ENCODE measurements at regions not wholly inside any gene's neighbourhood (a gene's known extent, or its start where the extent isn't known, plus 50 kb on each side); places are given as distances from the start of the nearest gene placed in this dataset.

DNA sequence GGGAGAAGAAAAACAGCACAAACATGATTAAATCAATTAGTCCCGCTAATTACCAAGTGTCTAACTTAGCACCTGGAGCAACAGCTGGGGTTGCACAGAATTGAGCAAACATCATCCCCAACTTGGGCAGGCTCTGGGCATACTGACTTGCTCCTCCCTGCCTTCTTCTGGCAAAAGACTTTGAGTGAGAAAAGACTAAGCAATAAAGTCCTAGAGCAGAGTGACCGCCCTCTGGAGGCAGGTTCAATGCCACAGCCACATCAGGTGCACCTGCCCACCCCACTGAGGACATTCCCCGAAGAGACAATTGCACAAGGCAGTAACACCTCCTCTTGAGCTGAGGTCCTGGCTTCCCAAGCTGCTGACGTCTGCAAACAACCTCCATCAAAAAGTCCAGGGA, 358.3 kb downstream of the SOX9 start:
- DNase-seq: no peak

DNA sequence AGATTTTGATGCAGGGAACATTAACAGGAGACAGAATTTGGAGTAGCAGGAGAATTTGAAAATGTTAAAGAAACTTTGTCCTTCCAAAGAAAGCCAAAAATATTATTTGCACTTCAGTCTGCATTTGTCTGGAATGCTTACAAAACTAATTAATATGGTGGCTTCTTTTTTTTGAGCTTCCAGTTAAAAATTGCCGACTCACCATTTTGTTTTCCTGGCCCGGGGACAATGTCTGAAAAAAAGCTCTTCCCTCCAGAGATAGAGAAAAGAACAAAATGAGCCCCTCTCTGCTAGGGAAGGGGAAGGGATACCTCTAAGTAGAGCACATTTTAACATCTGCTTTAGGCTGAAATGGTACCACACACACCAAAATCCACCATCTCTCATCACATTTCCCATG, 360.8 kb downstream of the SOX9 start:
- DNase-seq: no peak

DNA sequence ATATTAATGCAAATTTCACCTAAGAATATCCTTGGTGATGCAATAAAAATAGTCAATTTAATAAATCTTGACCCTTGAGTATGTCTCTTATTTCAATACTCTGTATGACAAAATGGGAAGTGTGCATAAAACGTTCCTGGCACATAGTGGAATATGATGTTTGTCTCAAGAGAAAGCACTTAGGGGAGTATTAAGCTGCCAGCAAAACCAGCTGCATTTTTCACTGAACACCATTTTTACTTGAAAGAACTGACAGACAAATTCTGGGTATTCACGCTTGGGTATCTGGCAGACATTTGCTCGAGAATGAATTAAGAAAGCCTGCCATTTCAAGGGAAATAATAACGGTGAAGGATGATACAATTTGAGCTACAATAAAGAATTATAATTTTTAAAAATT, 364.8 kb downstream of the SOX9 start:
- DNase-seq: no peak

DNA sequence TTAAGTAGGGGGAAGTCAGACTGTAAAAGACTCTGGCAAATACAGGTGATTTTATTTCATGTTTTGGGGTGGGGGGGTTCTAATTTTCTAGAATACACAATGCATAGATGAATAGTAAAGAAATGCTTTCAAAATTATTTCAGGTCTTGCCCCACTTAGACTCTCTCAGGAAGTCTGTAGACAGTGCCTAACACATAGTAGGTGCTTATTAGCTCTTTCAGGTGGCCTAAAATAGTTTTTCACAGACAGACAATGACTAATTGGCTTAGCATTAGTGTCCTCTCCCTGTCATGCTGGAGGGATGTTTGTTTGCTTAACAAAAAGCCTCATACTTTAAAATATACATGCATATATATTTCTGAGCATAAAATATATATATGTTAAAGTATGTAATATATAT, 366.0 kb downstream of the SOX9 start:
- no peak for DNase-seq

DNA sequence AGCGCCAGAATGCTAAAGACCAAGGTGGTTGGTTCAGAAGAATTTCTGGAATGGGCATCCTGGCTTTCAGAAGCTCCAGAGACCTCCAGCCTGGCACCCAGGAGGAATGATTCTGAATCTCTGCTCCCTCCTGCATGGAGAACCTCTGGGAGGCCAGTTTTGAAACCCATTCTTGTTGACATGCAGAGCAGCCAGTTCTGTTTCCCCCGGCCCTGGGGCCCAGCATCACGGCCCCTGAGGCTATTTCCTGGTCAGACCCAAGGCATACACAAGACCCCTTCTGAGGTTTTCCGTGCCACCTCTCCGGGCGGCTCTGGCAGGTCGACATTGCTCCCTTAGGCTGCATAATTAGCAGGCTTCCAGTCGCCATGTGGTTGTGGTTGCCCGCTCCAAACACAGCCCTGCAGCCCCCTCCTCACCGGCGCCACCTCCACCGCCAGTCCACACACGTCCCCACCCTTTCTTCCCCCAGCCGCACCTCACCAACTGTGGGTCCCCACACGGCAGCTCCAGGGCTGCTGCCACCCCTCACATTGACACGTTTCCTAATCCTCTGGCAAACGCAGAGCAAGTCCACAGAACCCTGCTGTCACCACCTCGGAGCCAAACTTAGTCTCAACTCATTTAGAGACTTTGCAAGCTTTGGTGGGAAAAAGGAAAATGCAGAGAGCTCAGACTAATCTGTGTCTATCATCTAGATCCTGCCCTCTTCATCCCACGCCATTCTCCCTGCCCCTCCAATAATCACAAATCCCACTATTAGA, 367.1 kb downstream of the SOX9 start:
- DNase-seq: no peak

DNA sequence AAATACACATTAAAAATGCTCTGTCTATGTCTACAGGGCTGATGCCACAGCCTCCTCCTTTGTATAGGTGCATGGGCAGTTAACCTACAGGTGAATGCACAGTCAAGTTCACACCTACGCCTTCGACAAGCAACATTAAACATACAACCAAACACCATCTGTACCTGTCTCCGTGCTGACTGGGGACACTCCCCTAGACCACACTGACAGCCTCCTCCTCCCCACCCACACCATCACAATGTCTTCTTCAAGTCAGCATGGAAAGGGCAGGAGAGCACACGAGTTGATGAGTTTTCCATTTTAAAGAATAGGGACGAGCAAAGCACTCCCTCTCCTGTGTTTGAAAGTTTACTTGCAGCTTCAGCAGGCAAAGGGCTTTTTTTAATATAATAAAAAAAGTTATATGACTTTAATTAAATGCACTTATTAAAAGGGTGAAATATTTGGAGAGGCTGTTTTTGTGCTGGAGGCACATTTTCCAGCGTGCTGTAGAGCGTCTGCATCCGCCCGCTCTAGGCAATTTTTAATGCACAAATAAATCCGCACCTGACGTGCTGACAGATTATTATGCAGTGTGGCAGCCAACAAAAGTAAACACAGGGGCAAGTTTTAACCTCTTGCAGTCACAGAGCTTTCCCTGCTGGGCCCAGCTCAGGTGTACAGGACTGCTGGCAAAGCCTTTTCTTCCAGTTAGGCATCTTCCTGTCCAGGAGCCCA, 367.9 kb downstream of the SOX9 start:
- no peak for DNase-seq

DNA sequence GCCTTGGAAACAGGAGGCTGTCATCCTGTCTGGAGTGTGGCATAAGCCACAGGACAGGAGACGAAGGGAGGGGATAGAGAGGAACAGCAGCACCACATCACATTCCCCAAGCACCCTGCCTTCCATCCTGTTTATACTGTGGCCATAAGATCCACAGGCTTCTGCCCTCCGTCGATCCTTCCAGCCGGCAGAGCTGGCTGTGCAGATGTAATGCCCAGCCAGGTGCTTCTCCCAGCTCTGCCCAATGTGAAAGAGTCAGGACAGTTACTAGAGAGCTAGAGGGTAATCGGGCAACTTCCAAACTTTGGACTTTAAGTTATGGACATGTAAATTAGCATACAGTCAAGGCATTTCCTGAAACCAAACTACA, 368.4 kb downstream of the SOX9 start:
- no peak for DNase-seq

DNA sequence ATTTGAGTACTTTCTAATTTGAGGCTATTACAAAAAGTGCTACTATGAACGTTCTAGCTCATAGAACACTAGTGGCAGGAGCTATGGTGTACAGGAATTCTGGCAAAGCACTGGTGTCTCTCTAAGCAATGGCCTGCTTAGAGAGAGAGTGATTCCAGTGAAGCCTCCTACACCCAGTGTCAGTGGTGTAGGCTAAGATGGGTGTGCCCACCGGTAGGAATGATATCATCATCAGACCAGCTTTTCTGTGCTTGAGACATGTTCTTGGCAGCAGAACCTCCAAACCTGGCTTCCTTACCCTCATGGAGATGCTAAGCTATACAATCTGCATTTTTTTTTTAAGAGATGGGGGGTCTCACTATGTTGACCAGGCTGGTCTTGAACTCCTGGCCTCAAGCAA, 370.3 kb downstream of the SOX9 start:
- DNase-seq: no peak

DNA sequence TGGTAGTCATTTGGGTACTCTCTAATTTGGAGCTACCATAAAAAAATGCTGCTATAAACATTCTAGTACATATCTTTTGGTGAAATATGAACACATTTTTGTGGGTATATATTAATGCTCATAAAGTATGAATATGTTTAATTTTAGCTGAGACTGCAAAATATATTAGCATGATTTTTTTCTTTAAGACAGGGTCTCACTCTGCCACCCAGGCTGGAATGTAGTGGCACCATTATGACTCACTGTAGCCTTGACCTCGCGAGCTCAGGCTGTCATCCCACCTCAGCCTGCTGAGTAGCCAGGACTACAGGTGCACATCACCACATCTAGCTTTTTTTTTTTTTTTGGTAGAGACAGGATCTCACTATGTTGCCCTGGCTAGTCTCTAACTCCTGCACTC, 371.7 kb downstream of the SOX9 start:
- no peak for DNase-seq

DNA sequence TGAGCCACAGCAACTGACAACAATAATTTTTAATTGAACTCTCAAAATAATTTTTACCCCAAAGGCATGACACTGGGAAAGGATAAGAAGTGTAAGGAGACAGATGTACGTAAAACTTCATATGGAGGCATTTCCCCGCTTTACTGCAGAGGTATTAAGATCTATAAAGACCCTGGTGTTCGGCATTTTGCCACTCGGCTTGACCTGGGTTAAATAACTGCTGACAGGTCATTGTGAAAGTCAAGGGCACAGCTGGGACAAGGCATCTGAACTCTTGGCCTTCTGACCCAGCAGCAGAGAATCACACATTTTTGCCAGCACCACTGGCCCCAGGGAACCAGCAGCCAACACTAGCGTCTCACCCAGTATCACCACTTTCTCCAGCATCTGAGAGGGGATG, 372.1 kb downstream of the SOX9 start:
- DNase-seq: no peak

DNA sequence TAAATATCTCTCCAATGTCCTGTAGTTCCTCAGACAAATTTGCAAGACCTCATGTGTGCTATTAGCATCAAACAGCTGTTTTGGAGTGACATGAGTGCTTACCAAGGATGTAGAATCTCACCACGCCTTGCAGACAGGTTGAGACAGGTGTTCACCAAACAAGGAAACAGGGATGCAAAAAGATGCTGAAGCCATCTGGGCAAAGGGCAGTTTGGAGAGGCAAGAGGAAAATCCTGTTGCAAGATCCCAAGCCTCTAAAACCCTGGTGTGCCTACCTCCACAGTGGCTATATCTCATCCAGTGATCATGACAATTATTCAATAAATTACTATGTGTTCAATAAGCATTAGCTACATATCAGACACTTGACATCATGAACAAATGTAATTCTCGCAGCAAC, 373.7 kb downstream of the SOX9 start:
- DNase-seq: no peak

DNA sequence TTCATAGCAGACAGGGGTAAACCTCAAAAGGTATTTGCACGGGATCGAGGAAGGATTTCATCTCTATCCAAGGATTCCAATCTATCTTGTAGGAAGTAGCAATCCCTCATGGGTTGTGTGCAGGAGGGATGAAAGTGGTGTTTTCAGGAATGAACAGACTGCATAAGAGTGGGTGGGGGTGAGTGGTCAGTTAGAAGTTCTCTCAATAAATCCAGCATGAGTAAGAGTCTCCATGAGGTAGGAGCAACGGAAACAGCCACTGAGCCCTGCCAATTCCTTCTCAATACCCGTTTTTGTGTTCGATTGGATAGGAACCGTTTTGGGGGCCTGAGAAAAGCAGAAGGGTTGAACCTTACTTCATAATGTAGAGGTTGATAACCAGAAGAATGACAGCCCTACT, 375.6 kb downstream of the SOX9 start:
- DNase-seq: no peak

DNA sequence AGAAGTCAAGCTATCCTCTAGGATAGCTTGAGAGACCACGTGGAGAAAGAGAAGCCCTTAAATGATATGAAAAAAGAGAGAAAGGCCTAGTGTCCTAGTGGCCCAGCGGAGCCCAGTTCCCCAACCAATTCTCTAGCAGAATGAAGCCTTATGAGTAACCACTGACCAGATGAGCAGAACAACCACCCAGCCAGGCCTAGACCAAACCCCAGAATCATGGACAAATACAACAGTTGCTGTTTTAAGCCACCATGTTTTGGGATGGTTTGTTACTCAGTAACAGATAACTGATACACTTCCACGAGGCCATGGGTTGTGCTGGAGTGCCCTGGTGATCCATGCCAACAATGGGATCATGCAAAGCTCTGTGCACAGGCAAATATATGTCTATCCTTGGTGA, 377.1 kb downstream of the SOX9 start:
- no peak for DNase-seq

DNA sequence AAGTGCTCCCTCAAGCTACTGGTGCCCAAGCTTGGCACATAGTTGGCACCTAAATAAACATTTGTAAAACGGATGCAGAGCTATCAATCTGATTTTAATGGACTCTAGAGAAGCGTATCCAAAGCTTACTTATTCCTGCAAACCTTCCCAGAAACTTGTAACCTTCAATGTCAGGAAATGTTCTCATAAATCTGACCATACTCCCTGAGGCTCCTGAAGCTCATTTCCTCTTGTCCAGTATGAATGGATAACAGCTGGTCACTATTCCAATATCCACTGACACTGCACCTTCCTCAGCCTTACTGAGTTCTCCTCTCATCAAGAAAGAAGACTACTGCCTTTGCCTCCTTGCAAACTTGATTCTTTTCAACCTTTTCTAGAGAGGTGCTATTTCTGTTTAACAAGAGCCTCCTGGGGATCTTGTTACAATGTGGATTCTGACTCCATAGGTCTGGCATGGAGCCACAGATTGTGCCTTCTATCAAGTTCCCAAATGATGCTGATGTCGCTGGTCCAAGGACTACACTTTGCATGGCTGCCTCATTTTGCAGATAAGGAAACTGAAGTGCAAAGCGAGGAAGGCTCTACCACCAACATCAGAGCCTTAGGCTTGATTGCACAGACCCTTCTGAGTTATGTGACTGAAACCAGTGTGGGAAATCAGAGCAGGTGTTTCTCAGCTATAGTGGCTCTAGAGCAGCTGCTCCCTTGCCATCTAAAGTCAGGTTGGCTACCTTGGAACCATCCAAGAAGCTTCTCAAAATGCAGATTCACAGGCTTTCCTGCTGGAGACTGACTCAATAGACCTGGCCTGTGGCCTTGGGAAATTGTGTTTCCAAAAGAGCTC, 377.8 kb downstream of the SOX9 start:
- no peak for DNase-seq

DNA sequence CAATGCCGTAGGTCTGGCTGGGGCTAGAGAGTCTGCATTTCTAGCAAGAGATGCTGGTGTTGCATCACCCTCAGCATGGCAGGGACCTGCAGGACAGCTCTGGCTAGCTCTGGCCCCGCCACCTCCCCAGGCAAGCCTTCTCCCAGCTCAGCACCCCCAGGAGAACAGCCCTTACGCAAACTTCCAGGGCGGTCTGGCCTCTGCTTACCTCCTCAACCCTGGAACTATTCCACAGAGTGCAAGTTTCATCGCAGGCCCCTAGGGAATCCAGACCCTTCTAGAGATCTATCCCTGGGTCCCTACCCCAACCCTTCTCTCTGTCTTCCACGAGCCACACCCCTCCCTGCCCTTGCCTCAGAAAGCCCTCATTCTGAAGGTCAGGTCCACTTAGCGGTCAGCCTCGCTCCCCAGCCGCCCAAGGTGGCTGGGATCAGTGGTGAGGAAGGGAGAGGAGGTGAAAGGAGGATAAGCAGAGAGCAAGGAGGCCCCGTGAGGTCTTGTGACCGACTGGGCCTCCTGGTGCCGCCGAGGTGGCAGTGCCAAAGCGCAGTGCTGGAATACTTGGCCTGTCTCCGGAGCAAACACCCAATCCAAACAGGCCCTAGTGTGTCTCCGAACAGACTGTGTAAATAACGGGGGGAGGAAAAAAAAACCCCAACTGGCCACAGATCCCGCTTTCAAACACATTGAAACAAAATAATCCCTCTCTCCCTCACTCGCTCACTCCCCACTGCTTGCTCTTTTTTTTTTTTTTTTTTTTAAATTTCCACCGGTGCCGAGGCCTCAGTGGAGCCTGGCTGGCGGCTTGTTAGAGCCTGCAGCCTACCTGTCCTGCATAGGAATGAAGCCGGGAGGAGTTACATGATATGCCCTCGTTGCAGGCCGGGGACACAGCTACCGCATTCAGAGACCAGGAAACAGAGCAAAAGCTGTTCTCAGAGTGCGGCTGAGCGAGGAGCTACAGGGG, 380.9 kb downstream of the SOX9 start:
- DNase-seq: no peak

DNA sequence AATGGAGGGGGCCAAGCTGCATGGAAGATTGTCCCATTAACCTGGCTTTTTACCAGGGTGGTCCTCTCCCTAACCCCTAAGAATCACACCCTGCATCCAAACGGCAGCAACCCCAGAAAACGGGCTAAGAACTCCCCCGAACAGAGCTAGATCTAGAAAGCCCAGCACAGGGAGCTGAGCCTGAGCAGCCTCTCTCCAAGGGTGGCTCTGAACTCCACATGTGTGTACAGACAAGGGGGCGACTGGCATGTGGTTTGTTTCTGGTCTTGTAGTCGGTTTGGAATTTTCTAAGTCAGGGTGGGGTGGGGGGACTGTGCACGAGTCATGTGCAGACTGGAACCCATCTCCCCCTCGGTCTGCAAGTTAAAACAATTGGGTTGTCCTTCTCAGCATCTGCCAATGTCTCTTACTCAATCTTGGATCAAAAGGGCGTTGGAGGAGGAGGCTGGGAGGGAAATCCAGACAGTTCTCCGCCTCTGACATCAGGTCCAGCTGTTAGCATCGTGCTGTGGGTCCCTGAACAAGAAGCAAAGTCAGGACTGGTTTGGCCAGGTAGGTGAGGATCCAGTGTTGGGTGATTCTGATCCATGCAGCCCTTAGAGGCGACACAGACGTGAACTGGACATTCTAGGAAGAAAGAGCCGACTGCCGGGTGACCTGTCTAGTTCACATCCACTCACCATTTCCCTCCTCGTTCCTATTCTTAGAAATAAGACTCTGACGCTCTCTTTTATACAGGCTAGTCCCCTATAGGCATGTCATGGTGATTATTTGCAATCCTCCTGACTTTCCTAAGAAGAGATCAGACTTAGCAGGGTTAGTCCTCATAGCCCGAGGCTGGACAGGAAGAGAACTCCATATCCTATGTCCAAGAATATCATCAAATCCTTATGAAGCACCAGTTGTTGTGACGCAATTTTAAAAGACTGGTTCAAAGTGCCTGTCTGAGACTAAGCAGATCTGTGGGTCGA, 381.8 kb downstream of the SOX9 start:
- DNase-seq: no peak

DNA sequence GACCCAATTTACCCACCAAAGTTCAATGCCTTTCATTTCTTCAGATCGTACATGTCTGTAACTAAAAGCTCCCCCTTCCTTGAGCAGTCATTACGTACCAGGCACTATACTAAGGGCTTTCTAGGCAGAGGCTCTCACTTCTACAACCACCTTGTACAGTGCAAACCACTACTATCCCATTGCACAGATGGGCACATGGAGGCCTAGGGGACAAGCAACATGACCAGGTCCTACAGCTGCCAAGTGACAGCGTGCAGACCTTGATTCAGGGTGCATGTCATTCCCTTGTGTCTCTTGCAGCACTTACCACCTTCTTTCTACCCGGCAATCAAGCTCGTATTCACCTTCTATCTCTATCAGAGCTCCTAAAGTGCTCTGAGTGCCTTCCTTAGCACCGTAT, 382.7 kb downstream of the SOX9 start:
- DNase-seq: no peak

DNA sequence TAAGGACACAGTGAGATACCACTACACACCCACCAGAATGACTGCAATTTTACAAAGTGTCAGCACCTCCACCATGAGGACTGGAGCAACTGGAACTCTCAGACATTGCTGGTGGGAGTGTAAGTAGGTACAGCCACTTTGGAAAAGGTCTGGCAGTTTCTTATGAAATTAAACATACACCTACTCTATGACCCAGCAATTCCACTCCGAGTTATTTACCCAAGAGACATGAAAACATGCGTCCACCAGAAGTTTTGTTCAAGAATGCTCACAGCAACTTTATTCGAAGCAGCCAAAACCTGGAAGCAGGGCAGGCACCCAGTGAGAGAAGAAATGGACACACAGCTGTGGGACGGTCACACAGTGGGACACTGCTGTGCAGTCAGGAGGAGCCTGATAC, 384.0 kb downstream of the SOX9 start:
- DNase-seq: no peak

DNA sequence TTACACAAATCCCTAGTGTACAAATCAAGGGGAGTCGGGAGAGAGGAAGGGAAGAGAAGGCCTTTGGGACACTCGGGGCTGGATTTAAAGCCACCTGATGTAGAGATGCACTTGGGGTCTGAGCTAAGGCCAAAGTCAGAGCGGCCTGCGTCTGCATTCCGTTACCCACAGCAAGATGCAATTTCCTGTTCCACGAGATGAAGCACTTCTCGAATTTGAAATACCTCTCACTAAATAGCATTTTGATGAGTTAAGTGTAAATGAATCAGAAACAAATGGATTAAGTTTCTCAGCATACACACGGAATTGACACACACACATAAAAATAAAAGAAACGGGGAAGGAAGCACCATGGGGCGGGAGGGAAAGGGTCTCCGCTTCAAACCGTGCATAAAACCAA, 386.0 kb downstream of the SOX9 start:
- DNase-seq: no peak

DNA sequence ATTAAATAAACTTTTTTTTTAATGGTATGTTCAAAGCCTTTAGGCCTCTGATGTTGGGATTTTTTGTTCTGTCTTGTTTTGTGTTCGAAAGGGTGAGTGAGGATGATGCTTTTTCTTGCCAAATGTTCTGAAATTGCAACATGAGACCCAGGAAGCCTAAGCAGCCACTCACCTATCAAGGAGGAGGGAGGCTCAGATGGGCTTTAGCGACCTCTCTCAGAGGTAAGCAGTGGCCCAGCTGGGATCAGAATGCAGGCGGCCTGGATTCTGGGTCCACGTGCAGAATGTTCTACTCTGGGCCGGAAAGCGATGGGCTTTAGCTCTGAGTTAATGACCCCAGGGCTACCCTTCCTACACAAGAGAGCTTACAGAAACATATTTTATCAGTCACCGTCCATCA, 386.6 kb downstream of the SOX9 start:
- DNase-seq: no peak

DNA sequence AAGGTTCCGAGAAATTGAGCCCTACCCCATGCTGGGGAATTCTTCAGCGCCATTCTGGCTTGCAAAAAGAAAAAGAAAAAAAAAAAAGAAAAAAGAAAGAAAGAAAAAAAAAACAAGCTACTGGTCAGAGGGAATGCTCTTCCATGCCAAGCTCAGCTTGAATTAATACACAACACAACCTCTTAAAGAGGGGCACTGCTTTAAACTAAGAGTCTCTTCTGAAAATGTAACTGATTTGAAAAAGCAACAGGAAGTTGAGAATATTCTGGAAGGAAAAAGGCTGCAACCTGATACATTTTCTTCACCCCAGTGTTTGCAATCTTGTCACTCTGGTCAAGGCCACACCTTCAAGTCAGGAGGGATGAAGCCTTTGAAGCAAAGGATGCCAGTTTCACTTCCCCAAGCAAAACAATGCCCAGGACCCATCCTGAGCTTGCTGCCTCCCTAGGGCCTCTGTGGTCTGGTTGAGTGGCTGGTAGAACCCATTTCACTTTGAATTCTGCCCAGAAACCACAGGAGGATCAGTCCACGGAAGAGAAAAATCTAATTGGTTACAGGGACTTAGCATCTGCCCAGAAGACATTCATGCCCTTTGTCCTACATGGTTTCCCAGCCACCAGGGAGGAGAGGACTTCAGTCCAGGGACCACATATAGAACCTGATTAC, 389.7 kb downstream of the SOX9 start:
- DNase-seq: no peak
